GM12875 (cell line): ENCODE measurements at regions not wholly inside any gene's neighbourhood (a gene's known extent, or its start where the extent isn't known, plus 50 kb on each side); places are given as distances from the start of the nearest gene placed in this dataset.

Experiments
- H3K4me3 ChIP-seq: one replicate; pipeline ENCODE4 v1.5.1; 2011; ENCODE audit warnings: low read depth, low read length, control low read depth
- CTCF ChIP-seq: IDR thresholded peaks from 2 replicates; pipeline ENCODE4 v1.5.1; 2011; ENCODE audit warnings: low read depth, mild to moderate bottlenecking, control low read depth, inconsistent platforms, low read length, moderate library complexity, borderline replicate concordance; ENCODE audit not compliant: insufficient read depth

GRCh38 chr3:187464682-187465081 lies 96.5 kb downstream of the RTP4 start:
- TF ChIP-seq CTCF = no peak
- no peak overlapping the region for H3K4me3 ChIP-seq

DNA sequence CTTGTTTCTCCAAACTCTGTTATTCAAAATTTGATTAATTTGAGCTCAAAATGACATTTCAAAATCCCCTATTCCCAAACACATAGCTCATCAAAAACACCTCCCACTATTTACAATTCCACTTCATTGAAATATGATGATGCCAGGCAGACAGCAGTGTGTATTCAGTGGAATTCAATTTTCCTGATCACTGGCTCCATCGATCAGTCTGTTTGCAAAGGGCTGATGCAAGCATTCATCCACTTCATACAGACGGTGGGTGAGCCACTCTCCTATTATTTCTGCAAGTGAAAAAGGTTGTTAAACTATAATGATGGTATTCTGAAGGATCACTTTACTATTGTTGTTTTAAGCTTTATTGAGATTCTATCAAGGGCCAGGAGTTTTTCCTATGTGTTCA lies 90.7 kb downstream of the RTP4 start:
- no peak for TF ChIP-seq CTCF
- H3K4me3 ChIP-seq = no peak overlapping the region

DNA sequence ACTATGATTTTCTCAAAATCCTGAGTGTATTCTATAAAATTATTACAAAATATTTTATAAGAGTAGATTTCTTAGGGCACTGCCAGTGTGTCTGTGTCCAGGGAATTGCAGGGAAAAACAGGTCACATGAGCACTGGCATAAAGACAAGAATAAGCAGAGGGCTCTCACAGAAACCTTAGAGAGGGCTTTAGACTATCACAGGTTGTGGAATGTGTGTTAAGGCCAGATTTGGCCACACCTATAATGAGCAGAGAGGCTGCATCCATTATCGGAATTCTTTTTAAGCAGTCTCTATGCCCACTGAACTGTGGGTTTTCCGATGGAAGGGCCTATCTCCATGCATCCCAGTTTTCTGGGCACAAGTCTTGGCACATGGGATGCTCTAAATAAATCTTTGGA lies 90.2 kb downstream of the RTP4 start:
- TF ChIP-seq CTCF = no peak
- H3K4me3 ChIP-seq = no peak overlapping the region

DNA sequence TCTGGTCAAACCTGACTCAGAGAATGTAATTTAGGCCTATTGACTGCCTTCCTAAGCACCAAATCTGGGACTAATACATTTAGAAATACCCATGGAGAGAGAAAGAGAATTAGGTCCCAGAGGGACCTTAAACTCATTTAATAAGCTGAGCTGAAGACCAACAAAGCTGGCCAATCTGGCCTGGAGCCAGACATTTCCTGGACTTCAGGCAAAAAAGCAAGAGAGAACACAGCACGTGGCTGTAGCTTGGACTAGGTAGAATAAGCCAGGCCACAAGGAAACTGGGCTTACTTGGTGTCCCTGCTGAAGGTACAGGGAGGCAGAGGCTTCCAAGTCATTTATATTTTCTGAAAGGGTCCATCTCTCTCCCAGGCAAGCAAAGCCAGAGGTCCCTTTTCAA lies 88.1 kb downstream of the RTP4 start:
- H3K4me3 ChIP-seq = no peak overlapping the region
- TF ChIP-seq CTCF = no peak

- H3K4me3 ChIP-seq = no peak overlapping the region
- TF ChIP-seq CTCF = no peak
These were observed 86.1 kb downstream of the RTP4 start for GRCh38 chr3:187454085-187454815.

DNA sequence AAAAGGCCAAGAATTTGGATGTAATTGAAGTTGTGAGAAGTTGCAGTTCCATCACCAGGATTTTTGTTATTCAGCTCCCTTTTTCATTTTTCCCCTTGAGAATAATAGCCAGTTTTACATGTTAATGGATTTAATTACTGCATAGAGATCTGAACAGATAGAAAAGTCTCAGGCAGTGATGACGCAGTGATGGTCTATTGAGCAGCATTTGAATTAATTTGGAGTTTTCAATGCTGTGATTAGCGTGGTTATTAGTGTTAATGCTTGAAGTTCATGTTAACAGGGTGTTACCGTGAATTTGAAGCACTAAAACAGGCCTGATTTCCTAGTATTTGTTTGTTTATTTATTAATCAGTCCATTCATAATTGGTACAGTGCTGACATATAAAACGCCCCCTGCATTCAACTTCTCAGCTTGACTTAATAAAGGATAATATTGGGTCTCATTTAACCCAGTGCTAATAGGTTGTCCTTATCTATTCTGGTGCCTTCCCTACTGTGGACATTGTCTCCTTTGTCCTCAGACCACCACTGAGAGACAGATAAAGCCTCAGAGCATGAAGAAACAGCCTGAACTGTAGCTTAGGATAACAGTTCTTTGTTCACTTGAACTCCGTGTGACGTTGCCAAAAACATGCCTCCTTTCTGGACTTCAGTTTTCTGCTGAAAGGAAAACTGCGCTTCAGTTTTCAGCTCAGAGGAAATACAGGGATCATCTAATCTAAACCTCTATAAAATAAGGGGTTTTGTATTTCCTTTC lies 82.4 kb downstream of the RTP4 start:
- no peak for TF ChIP-seq CTCF

GRCh38 chr3:187448674-187449073 lies 80.5 kb downstream of the RTP4 start:
- H3K4me3 ChIP-seq = no peak overlapping the region
- TF ChIP-seq CTCF = no peak

More for the DNA sequence above, 82.4 kb downstream of the RTP4 start:
- H3K4me3 ChIP-seq = no peak overlapping the region
